HepG2 (cell line): ENCODE measurements at regions not wholly inside any gene's neighbourhood (a gene's known extent, or its start where the extent isn't known, plus 50 kb on each side); places are given as distances from the start of the nearest gene placed in this dataset.

Experiments used
- ATAC-seq: fragments of 200-7000 bp; cut with Tn5 transposase; 3 replicates; pipeline ENCODE4 v1.9.1; 2020; ENCODE audit warnings: mild to moderate bottlenecking, moderate library complexity
- BruUV-seq: library from RNA; stranded (reverse); fragments of 400-500 nt; replicated peaks from 2 replicates; lab custom pipeline; 2021; lab: Mats Ljungman, UMichigan
- CTCF ChIA-PET: fragments of 300-600 bp; formaldehyde crosslinking; extraction: SDS; loops from one replicate; lab custom pipeline; 2021; ENCODE audit warnings: low total read pairs, inconsistent platforms, low intra/inter-chr PET ratio; lab: Yijun Ruan, JAX
- POLR2A ChIA-PET: fragments of 350-600 bp; sonication (Branson Sonifier 250); formaldehyde crosslinking; loops from one replicate; lab custom pipeline; 2020; ENCODE audit warnings: antibody characterized with exemption, inconsistent platforms; lab: Yijun Ruan, JAX
- DNase-seq: peaks from one replicate; pipeline ENCODE4 v3.0.0-alpha.2; 2015; ENCODE audit warnings: low spot score
- FAIRE-seq: peaks from 3 replicates; lab custom pipeline; 2011; peaks lifted over from hg19 to GRCh38; lab: Jason Lieb, UNC
- H2AFZ ChIP-seq: one replicate; pipeline ENCODE4 v1.6.1; 2011; ENCODE audit warnings: low read length, inconsistent platforms
- H3K27ac ChIP-seq: fragments of 300-600 bp; 3 replicates; pipeline ENCODE4 v1.8.0; 2011; ENCODE audit warnings: mixed run types, mild to moderate bottlenecking, mixed read lengths, low read length, inconsistent platforms; ENCODE audit not compliant: insufficient read depth; ENCODE audit errors: extremely low read length
- H3K27me3 ChIP-seq, 2 experiments: fragments of 200-600 bp in 1 of 2; 2 replicates in 1 of 2; 3 replicates in 1 of 2; pipeline versions ENCODE4 v1.6.0 to v1.8.0; 2011; ENCODE audit warnings: low read length in 2 of 2, mild to moderate bottlenecking in 2 of 2, moderate library complexity in 2 of 2, inconsistent platforms in 1 of 2; ENCODE audit not compliant: insufficient read depth in 2 of 2, control insufficient read depth in 1 of 2
- H3K36me3 ChIP-seq, 2 experiments: fragments of 200-600 bp in 1 of 2; replicated peaks in 1 of 2; 2 replicates in 1 of 2; 3 replicates in 1 of 2; pipeline versions ENCODE4 v1.5.1 to v1.8.0; 2011; ENCODE audit warnings: low read length in 2 of 2, inconsistent platforms in 1 of 2; ENCODE audit not compliant: insufficient read depth in 2 of 2, control insufficient read depth in 1 of 2
- H3K4me1 ChIP-seq: 2 replicates; pipeline ENCODE4 v1.5.1; 2012; ENCODE audit warnings: low read length, inconsistent platforms; ENCODE audit not compliant: insufficient read depth
- H3K4me2 ChIP-seq: 2 replicates; pipeline ENCODE4 v1.6.0; 2011; ENCODE audit warnings: low read depth, low read length, inconsistent platforms
- H3K4me3 ChIP-seq, 3 experiments: fragments of 200-600 bp in 1 of 3; sonication (generic), shearing (Covaris generic) in 1 of 3; replicated peaks in 1 of 3; 2 replicates each; pipeline ENCODE4 v1.5.1; 2011 to 2016; ENCODE audit warnings: low read length in 3 of 3, inconsistent platforms in 2 of 3, low read depth in 2 of 3, mild to moderate bottlenecking in 2 of 3, control low read depth in 1 of 3, mixed read lengths in 1 of 3; ENCODE audit not compliant: insufficient read depth in 1 of 3
- H3K79me2 ChIP-seq: one replicate; pipeline ENCODE4 v1.6.1; 2011; ENCODE audit warnings: low read length, inconsistent platforms; ENCODE audit not compliant: insufficient read depth
- H3K9ac ChIP-seq: 2 replicates; pipeline ENCODE4 v1.6.0; 2011; ENCODE audit warnings: mild to moderate bottlenecking, low read depth, low read length, inconsistent platforms; ENCODE audit not compliant: insufficient read depth
- H3K9me3 ChIP-seq: 2 replicates; pipeline ENCODE4 v1.5.1; 2012; ENCODE audit warnings: mild to moderate bottlenecking, low read length
- H4K20me1 ChIP-seq: 2 replicates; pipeline ENCODE4 v1.6.0; 2011; ENCODE audit warnings: inconsistent platforms, mild to moderate bottlenecking, low read length, moderate library complexity; ENCODE audit not compliant: insufficient read depth
- CREM ChIP-seq, 2 experiments: sonication (generic) in 1 of 2; formaldehyde crosslinking in 1 of 2; IDR thresholded peaks; 2 replicates each; pipeline versions ENCODE4 v1.4.0 to v1.6.1; 2016 to 2020; ENCODE audit warnings: antibody characterized with exemption in 1 of 2, mild to moderate bottlenecking in 1 of 2, missing genetic modification reagents in 1 of 2
- HNRNPH1 ChIP-seq: fragments of 200-400 bp; formaldehyde crosslinking; optimal IDR thresholded peaks from 2 replicates; pipeline ENCODE3; 2017; ENCODE audit warnings: mild to moderate bottlenecking, low read depth, low read length
- PAX8 ChIP-seq: sonication (generic); formaldehyde crosslinking; IDR thresholded peaks from 2 replicates; pipeline ENCODE4 v1.8.0; 2022; ENCODE audit warnings: mild to moderate bottlenecking, missing genetic modification reagents, borderline replicate concordance
- SIN3B ChIP-seq: fragments of 150-350 bp; IDR thresholded peaks from 2 replicates; pipeline ENCODE4 v1.6.1; 2014; ENCODE audit warnings: low read length
- ZFP36 ChIP-seq: fragments of 150-350 bp; IDR thresholded peaks from 2 replicates; pipeline ENCODE4 v1.6.1; 2018; ENCODE audit warnings: borderline replicate concordance, low read length, low read depth; ENCODE audit not compliant: partially characterized antibody
- ZNF354B ChIP-seq: sonication (generic); formaldehyde crosslinking; IDR thresholded peaks from 2 replicates; pipeline ENCODE4 v1.8.0; 2022; ENCODE audit warnings: mild to moderate bottlenecking, missing genetic modification reagents
- ZNF737 ChIP-seq: sonication (generic); formaldehyde crosslinking; IDR thresholded peaks from 2 replicates; pipeline ENCODE4 v1.5.0; 2020; ENCODE audit warnings: missing genetic modification reagents, mild to moderate bottlenecking, borderline replicate concordance
- WGBS: methylation state at CpG from one replicate; pipeline ENCODE4 v1.1.6; 2017; ENCODE audit warnings: low lambda C conversion rate; 5-methylcytosine and 5-hydroxymethylcytosine counted together
- in situ Hi-C: cut with HindIII; loops from 2 replicates; pipeline ENCODE4 v1.10.0; 2017; ENCODE audit warnings: low pct_unique_long_range_greater_than_20kb; ENCODE audit not compliant: extremely low pct_ligation_motif_present
- intact Hi-C: fragments of 100-400 bp; cut with micrococcal nuclease; formaldehyde crosslinking; loops from one replicate; pipeline ENCODE4 v1.10.0; 2022; ENCODE audit not compliant: unreplicated experiment
- TF ChIP-seq, protein P1 (sequence below): sonication (generic); formaldehyde crosslinking; IDR thresholded peaks from 2 replicates; pipeline ENCODE4 v1.4.0; 2020; ENCODE audit warnings: missing genetic modification reagents, borderline replicate concordance

DNA sequence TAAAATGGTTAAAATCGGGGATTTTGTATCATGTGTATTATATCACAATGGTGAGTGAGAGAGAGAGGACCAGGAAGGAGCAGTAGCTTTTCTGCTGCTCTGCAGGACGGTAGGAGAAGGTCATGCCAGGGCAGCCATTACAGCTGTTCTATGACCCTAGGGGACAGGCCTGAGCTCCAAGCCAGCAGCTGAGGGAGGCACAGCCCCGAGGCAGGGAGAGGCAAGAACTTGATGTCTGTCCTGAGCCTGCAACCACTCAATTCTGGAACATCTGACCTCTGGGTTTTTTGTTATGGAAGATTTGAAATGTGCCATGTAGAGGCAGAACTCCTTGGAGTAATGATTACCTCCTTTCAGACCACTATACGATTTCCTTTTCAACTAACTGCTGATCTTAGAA lies 135.8 kb upstream of the SH3BP4 start:
- 26% methylated on average over 4 of the region's 4 CpGs for WGBS
- H3K9me3 ChIP-seq = no peaks in the 10 kb centered on the region
- in situ Hi-C loops (no loop called here), intact Hi-C loops (no loop called here)
- TF ChIP-seq PAX8 (CRISPR knock-in tag) = no peak
- TF ChIP-seq ZNF737 (CRISPR knock-in tag) = no peak
- TF ChIP-seq SIN3B = no peak
- TF ChIP-seq CREM (IDR thresholded peaks at IDR 0.05) = no peak
- no peak for TF ChIP-seq CREM (CRISPR knock-in tag; IDR thresholded peaks at IDR 0.05)
- TF ChIP-seq, protein P1, sequence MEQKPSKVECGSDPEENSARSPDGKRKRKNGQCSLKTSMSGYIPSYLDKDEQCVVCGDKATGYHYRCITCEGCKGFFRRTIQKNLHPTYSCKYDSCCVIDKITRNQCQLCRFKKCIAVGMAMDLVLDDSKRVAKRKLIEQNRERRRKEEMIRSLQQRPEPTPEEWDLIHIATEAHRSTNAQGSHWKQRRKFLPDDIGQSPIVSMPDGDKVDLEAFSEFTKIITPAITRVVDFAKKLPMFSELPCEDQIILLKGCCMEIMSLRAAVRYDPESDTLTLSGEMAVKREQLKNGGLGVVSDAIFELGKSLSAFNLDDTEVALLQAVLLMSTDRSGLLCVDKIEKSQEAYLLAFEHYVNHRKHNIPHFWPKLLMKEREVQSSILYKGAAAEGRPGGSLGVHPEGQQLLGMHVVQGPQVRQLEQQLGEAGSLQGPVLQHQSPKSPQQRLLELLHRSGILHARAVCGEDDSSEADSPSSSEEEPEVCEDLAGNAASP = 0 out of 2 replicates have a peak, but pooled peaks have one; percentile 25
- no peak for TF ChIP-seq HNRNPH1
- no peak for TF ChIP-seq ZFP36
- ATAC-seq (no peak), FAIRE-seq (no peak), DNase-seq (no peak)
- H2AFZ ChIP-seq = peak overlapping the region; percentile 64
- no peak overlapping the region for H3K27ac ChIP-seq
- no peaks in the 10 kb centered on the region for H3K79me2 ChIP-seq
- H3K27me3 ChIP-seq = peaks cover 0 to 5% of the 10 kb centered on the region in 2 experiments; a peak in 2 of 5 replicates
- ChIA-PET POLR2A (no interaction called here), CTCF (no interaction called here)
- H3K9ac ChIP-seq = no peak overlapping the region
- no peak overlapping the region for H3K4me2 ChIP-seq
- H3K4me1 ChIP-seq = peaks cover 10% of the 10 kb centered on the region
- H3K36me3 ChIP-seq = no peaks in the 10 kb centered on the region
- BruUV-seq = no TSS peak
- H4K20me1 ChIP-seq = no peaks in the 10 kb centered on the region
- H3K4me3 ChIP-seq = no peak overlapping the region

DNA sequence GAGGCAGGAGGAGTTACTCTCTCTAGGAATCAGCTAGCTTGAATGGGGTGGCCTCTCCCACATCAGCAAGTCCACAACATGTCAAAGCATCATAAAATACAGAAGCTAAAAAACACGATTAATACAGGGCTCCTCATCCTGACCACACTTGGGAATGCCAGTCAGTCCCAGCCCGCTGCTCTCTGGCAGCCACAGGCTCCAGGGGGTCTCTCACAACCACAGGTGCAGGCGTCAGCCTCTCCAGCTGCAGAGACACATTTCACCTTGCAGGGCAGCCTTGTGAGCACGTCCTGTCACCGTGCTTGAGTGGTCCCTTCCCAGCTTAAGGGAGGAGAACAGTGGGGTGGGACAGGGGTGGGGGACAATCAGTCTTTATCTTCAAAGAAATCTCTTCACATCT lies 137.4 kb upstream of the SH3BP4 start:
- DNase-seq = no peak
- H3K27ac ChIP-seq = no peak overlapping the region
- peaks cover 11% of the 10 kb centered on the region for H3K4me1 ChIP-seq
- no peaks in the 10 kb centered on the region for H4K20me1 ChIP-seq
- H3K9me3 ChIP-seq = no peaks in the 10 kb centered on the region
- H2AFZ ChIP-seq = no peak overlapping the region
- no peak for TF ChIP-seq ZNF354B (CRISPR knock-in tag)
- no peak overlapping the region for H3K9ac ChIP-seq
- no peaks in the 10 kb centered on the region for H3K36me3 ChIP-seq
- peaks cover 4 to 7% of the 10 kb centered on the region in 2 experiments; a peak in 3 of 5 replicates for H3K27me3 ChIP-seq
- BruUV-seq = no TSS peak
- H3K79me2 ChIP-seq = no peaks in the 10 kb centered on the region
- H3K4me2 ChIP-seq = no peak overlapping the region
- in situ Hi-C loops (no loop called here), intact Hi-C loops (no loop called here)
- no peak for ATAC-seq
- ChIA-PET POLR2A (no interaction called here), CTCF (no interaction called here)
- WGBS = 40% methylated on average over 5 of the region's 5 CpGs
- H3K4me3 ChIP-seq = no peak overlapping the region
- FAIRE-seq = no peak
